OCI-LY7 (cell line): ENCODE measurements at regions not wholly inside any gene's neighbourhood (a gene's known extent, or its start where the extent isn't known, plus 50 kb on each side); places are given as distances from the start of the nearest gene placed in this dataset.

Experiments
- BruUV-seq: library from RNA; stranded (reverse); fragments of 400-500 nt; replicated peaks from 2 replicates; lab custom pipeline; 2021; lab: Mats Ljungman, UMichigan
- CTCF ChIA-PET: fragments of 300-600 bp; sonication (Branson Sonifier 250); formaldehyde crosslinking; loops from one replicate; lab custom pipeline; 2022; ENCODE audit warnings: antibody characterized with exemption; ENCODE audit not compliant: unreplicated experiment; lab: Charles Lee
- POLR2A ChIA-PET: fragments of 300-600 bp; sonication (Branson Sonifier 250); formaldehyde crosslinking; loops from one replicate; lab custom pipeline; 2022; ENCODE audit warnings: antibody characterized with exemption; lab: Charles Lee
- DNase-seq: peaks from one replicate; pipeline ENCODE4 v3.0.0-alpha.2; 2015; ENCODE audit warnings: low spot score
- H2AFZ ChIP-seq: fragments of 200-600 bp; sonication (generic), shearing (Covaris generic); 2 replicates; pipeline ENCODE4 v1.6.1; 2014; ENCODE audit warnings: mild to moderate bottlenecking, antibody characterized with exemption, low read length, moderate library complexity
- H3K27ac ChIP-seq: fragments of 200-600 bp; sonication (generic); 2 replicates; pipeline ENCODE4 v1.5.1; 2014; ENCODE audit warnings: mixed run types, low read depth, mild to moderate bottlenecking, moderate library complexity, low read length, inconsistent platforms; ENCODE audit not compliant: poor library complexity, severe bottlenecking
- H3K36me3 ChIP-seq: fragments of 200-600 bp; sonication (generic); 2 replicates; pipeline ENCODE4 v1.6.1; 2014; ENCODE audit warnings: mild to moderate bottlenecking, antibody characterized with exemption, low read length, moderate library complexity, mixed read lengths; ENCODE audit not compliant: insufficient read depth
- H3K4me1 ChIP-seq: fragments of 200-600 bp; sonication (generic); 2 replicates; pipeline ENCODE4 v1.5.1; 2014; ENCODE audit warnings: mild to moderate bottlenecking, low read length; ENCODE audit not compliant: insufficient read depth, poor library complexity, severe bottlenecking
- H3K4me2 ChIP-seq: fragments of 200-600 bp; sonication (generic); 2 replicates; pipeline ENCODE4 v1.6.1; 2014; ENCODE audit warnings: mild to moderate bottlenecking, low read length
- H3K4me3 ChIP-seq: fragments of 200-600 bp; sonication (generic); 2 replicates; pipeline ENCODE4 v1.5.1; 2014; ENCODE audit warnings: mild to moderate bottlenecking, low read depth, low read length; ENCODE audit not compliant: poor library complexity, severe bottlenecking
- H3K79me2 ChIP-seq: fragments of 200-600 bp; sonication (generic); 2 replicates; pipeline ENCODE4 v1.6.1; 2016; ENCODE audit warnings: low read depth, mild to moderate bottlenecking, low read length, moderate library complexity, mixed read lengths; ENCODE audit not compliant: insufficient read depth
- H3K9me2 ChIP-seq: fragments of 200-600 bp; sonication (generic); 2 replicates; pipeline ENCODE4 v1.6.1; 2016; ENCODE audit warnings: mild to moderate bottlenecking, low read length, mixed read lengths; ENCODE audit not compliant: insufficient read depth
- H3K9me3 ChIP-seq: fragments of 200-600 bp; sonication (generic); 2 replicates; pipeline ENCODE4 v1.6.1; 2014; ENCODE audit warnings: mild to moderate bottlenecking, mixed run types, low read length, mixed read lengths
- H4K20me1 ChIP-seq: fragments of 200-600 bp; sonication (generic); 2 replicates; pipeline ENCODE4 v1.6.1; 2014; ENCODE audit warnings: mild to moderate bottlenecking, antibody characterized with exemption, low read length, moderate library complexity, mixed read lengths; ENCODE audit not compliant: insufficient read depth
- EZH2phosphoT487 ChIP-seq: fragments of 200-600 bp; sonication (generic); IDR thresholded peaks from 2 replicates; pipeline ENCODE4 v1.6.1; 2018; ENCODE audit warnings: low read depth, borderline replicate concordance, mild to moderate bottlenecking, mixed run types, antibody characterized with exemption, low read length, moderate library complexity, mixed read lengths
- intact Hi-C: fragments of 100-400 bp; cut with micrococcal nuclease; formaldehyde crosslinking; loops from one replicate; pipeline ENCODE4 v1.10.0; 2022; ENCODE audit not compliant: unreplicated experiment
- TF ChIP-seq, protein P1 (sequence below): fragments of 200-600 bp; sonication (generic); conservative IDR thresholded peaks from 2 replicates; pipeline ENCODE4 v1.5.1; 2014; ENCODE audit warnings: mild to moderate bottlenecking, antibody characterized with exemption, low read length, moderate library complexity, mixed read lengths

DNA sequence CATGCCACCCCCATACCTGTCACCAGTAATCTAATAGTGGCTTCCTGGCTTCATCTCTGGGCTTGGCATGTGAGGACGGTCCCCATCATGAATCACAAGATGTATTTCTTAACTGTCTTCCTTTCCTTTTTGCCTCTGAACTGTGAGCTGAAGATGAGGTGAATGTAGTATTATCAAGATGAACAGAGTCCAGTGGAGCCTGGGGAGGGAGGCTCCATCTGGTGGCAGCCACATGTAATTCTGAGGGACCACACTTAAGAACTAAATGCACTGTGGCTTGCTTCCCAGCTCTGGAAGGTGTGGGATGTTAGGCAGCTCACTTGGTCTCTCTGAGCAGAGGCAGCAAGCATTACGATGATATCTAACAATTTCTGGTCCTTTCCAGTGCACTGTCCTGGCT is 354.9 kb upstream of the ASIC2 start:
- no peaks in the 10 kb centered on the region for H3K79me2 ChIP-seq
- DNase-seq: peak; percentile 1
- no peak overlapping the region for H3K4me2 ChIP-seq
- intact Hi-C loops: no loop called here
- H3K27ac ChIP-seq: no peak overlapping the region
- no peaks in the 10 kb centered on the region for H3K9me3 ChIP-seq
- ChIA-PET CTCF (no interaction called here), POLR2A (no interaction called here)
- H3K9me2 ChIP-seq: no peaks in the 10 kb centered on the region
- TF ChIP-seq EZH2phosphoT487: no peak
- TF ChIP-seq, protein P1, sequence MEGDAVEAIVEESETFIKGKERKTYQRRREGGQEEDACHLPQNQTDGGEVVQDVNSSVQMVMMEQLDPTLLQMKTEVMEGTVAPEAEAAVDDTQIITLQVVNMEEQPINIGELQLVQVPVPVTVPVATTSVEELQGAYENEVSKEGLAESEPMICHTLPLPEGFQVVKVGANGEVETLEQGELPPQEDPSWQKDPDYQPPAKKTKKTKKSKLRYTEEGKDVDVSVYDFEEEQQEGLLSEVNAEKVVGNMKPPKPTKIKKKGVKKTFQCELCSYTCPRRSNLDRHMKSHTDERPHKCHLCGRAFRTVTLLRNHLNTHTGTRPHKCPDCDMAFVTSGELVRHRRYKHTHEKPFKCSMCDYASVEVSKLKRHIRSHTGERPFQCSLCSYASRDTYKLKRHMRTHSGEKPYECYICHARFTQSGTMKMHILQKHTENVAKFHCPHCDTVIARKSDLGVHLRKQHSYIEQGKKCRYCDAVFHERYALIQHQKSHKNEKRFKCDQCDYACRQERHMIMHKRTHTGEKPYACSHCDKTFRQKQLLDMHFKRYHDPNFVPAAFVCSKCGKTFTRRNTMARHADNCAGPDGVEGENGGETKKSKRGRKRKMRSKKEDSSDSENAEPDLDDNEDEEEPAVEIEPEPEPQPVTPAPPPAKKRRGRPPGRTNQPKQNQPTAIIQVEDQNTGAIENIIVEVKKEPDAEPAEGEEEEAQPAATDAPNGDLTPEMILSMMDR: peak; percentile 66
- no peak overlapping the region for H2AFZ ChIP-seq
- BruUV-seq: no TSS peak
- H3K4me3 ChIP-seq: no peak overlapping the region
- H3K4me1 ChIP-seq: no peaks in the 10 kb centered on the region
- no peaks in the 10 kb centered on the region for H3K36me3 ChIP-seq
- H4K20me1 ChIP-seq: no peaks in the 10 kb centered on the region

DNA sequence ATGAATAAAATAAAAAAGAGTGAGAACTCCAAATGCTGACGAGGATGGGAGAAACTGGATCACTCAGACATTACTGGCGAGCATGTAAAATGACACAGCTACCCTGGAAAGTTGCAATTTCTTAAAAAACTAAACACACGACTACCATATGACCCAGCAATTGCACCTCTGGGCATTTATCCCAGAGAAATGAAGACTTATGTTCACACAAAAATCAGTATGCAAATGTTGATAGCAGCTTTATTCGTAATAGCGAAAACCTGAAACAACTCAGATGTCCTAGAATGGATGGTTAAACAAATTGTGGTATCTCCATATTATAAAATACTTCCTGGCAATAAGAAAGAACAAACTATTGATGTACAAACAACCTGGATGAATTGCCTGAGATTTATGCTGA is 357.2 kb upstream of the ASIC2 start:
- intact Hi-C loops: no loop called here
- Histone ChIP-seq H3K4me1 (no peaks in the 10 kb centered on the region), H3K27ac (no peak overlapping the region), H3K36me3 (no peaks in the 10 kb centered on the region), H3K9me2 (no peaks in the 10 kb centered on the region), H2AFZ (no peak overlapping the region), H3K4me3 (no peak overlapping the region), H3K9me3 (no peaks in the 10 kb centered on the region), H3K79me2 (no peaks in the 10 kb centered on the region), H3K4me2 (no peak overlapping the region), H4K20me1 (no peaks in the 10 kb centered on the region)
- no TSS peak for BruUV-seq
- CTCF ChIA-PET: no interaction called here
- TF ChIP-seq, protein P1: no peak
- TF ChIP-seq EZH2phosphoT487: no peak
- DNase-seq: no peak
- POLR2A ChIA-PET: no interaction called here

DNA sequence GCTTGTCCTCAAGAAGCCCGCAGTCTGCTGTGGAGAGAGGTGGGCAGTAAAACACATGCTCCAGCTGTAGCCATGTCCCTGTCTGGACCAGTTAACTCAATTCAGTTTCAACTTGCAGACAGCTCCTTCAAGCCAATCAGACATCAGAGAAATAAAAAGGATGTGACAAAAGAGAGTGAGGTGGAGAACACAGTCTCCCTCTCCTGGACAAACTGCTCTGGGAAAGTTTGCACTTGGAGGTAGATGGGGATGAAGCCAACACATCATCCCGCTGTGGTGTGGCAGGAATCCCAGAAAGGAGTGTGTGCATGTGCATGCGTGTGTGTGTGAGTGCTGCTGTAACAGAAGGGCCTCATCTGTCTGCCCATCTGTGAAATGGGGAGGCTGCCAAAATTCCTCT is 358.6 kb upstream of the ASIC2 start:
- no TSS peak for BruUV-seq
- POLR2A ChIA-PET: no interaction called here
- H3K4me3 ChIP-seq: no peak overlapping the region
- no peak overlapping the region for H2AFZ ChIP-seq
- DNase-seq: no peak
- intact Hi-C loops: no loop called here
- CTCF ChIA-PET: no interaction called here
- H3K9me3 ChIP-seq: no peaks in the 10 kb centered on the region
- no peaks in the 10 kb centered on the region for H3K79me2 ChIP-seq
- TF ChIP-seq, protein P1: no peak
- TF ChIP-seq EZH2phosphoT487: no peak
- no peaks in the 10 kb centered on the region for H3K9me2 ChIP-seq
- H4K20me1 ChIP-seq: no peaks in the 10 kb centered on the region
- no peaks in the 10 kb centered on the region for H3K4me1 ChIP-seq
- no peaks in the 10 kb centered on the region for H3K36me3 ChIP-seq
- no peak overlapping the region for H3K4me2 ChIP-seq
- H3K27ac ChIP-seq: no peak overlapping the region
